GM21526 (cell line): ENCODE measurements at regions not wholly inside any gene's neighbourhood (a gene's known extent, or its start where the extent isn't known, plus 50 kb on each side); places are given as distances from the start of the nearest gene placed in this dataset.

Source experiments
- ATAC-seq: cut with Tn5 transposase; IDR thresholded peaks from one replicate; pipeline ENCODE4 v1.9.1; 2021; ENCODE audit warnings: moderate library complexity; ENCODE audit not compliant: unreplicated experiment, low FRiP score

- no peak for ATAC-seq
Measured at GRCh38 chr10:21176934-21177480, 279.9 kb upstream of the NEBL start.

GRCh38 chr10:21175797-21176196 is 278.7 kb upstream of the NEBL start:
- no peak for ATAC-seq

DNA sequence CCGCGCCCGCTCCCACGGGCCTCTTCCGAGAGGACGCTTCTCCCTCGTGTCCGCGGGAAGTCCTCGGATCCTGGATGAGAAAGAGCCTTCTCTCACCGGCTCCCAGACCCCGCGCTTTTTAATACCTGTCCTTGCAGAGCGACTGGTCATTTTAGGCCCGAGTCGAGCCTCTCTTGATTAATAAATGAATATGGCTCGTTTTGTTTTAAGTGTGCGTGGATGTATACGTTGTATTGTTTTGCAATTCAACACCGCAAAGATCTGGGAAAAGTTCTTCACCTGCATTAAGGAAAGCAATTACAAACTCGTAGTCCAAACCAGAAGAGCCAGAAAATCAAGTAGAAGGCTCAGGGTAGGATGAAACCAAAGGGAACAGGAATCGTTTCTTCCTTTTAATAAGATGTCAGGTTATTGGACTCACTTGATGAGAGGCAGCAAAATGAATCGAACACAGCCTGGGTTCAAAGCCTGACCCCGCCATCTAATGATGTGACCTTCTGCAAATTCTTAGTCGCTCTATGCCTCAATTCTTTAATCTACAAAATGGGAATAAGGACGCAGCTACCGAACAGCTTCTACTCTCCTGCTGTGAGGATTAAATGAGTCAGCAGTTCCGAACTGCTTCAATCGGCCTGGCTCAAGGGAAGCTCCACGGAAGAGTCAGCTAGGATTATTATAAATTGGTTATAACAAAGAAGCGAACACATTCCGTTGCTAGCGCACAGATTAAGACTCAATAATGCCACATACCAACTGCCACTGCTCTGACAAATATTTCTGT is 277.8 kb upstream of the NEBL start:
- ATAC-seq, result no peak

DNA sequence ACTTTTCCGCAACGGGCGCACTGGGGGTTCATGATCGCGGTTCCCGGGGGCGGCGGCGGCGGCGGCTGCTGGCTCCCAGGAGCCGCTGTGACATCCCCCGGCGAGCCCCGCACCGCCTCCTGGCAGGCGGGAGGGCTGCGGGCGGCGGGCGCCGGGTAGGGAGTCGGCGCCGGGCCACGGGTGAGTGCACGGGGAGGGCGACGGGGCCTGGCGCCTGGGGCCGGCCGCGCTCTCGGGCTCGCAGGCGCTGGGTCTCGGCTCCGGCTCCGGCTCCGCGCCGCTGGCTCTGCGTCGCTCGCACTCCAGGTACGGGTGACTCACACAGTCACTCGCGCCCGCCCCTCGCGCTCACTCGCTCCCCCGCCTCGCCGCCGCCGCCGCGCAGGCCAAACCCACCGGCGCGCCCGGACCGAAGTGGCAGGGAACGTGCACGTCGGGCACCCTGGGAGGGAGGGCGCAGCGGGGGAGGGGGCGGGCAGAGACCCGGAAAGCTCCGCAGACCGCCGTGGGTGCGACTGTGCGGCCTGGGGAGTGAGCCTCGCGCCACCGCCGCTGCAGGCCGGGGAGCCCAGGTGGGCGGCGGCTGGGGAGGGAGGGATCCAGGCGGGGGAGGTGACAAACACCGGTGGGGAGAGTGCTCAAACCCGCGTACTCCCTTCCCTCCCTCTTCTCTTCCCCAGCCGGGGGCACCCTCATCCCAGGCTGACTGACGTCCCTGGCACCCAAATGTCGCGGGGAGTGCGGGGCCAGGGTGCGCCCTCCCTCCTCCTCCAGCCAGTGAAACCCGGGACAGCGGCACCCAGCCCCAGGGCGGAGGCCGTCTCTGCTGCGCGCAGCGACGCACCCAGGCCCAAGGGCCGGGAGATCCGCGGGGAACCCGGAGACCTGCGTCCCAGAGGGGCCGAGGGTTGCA is 276.9 kb upstream of the NEBL start:
- no peak for ATAC-seq

GRCh38 chr10:21172930-21173801 is 276.1 kb upstream of the NEBL start:
- no peak for ATAC-seq

DNA sequence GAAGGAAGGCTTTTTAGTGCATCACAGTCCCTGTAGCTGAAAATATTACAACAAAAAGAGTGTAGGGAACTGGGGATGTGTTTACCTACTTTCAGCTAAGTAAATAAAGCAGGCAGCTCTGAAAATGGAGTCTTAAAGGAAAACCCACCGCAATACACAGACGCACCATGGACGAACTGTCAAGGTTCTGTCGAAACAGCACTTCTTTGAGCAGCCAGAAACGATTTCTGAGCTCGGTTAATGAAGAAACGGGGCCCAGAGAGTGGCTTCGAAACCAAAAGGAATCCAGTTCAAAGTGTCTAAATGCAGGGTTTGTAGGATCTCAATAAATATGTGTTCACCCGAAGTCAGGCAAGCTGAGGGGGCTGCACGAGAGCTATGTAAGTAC is 275.4 kb upstream of the NEBL start:
- no peak for ATAC-seq

- ATAC-seq, result no peak
Measured at GRCh38 chr10:21171936-21172541, 274.9 kb upstream of the NEBL start.

GRCh38 chr10:21171197-21171935 is 274.3 kb upstream of the NEBL start:
- no peak for ATAC-seq

- ATAC-seq, result no peak
Measured at GRCh38 chr10:21170216-21170615, 273.1 kb upstream of the NEBL start.

DNA sequence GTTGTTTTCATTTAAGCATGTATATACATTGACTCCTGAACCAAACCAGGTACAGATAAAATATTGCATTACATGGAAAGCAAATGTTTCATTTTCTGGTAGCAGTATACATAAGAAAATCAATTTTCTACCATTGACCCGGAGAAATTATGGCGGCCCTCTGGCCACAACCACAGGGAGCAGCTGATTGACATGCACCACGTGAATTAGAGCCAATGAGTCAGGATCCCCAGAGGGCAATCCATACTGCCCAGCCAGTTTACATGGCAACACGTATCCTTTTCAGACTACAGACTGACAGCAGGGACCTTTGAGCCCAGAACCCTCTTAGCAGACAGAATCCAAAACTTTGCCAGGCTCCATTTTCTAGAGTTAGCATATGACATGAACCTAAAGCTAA is 272.2 kb upstream of the NEBL start:
- no peak for ATAC-seq

DNA sequence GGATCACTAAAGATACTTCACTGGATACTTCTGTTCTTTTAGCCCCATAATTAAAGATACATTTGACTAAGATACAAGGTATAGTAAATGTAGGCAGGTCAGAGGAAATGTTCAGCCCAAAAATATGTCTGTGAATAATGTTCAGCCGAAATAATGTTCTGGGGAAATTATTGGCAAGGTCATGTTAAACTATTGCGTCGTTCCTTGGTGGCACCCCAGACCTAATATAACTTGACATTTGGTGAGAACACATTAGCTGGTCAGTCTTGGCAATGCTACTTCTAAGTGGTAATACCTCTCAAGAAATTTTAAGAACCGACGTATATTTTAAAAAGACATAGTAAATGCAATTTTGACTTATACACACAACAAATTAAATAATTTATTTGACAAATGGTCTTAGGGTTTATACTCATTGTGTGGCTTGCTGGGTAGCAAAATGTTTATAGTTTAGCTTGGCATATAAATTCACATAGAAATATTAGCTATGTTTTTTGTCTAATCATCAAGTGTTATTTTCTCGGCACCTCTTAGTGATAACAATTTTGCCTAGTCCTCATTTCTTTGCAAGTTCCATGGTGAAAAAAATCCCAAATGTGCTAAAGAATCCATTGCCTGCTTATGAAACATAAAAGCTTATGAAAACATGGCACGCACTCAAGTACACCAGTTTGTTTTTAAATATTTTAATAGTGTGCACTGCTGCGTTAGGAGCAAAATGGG is 270.3 kb upstream of the NEBL start:
- no peak for ATAC-seq

GRCh38 chr10:21166557-21167287 is 269.6 kb upstream of the NEBL start:
- no peak for ATAC-seq

GRCh38 chr10:21165489-21165888 is 268.4 kb upstream of the NEBL start:
- no peak for ATAC-seq

- ATAC-seq, result no peak
Measured at GRCh38 chr10:21164687-21165086, 267.6 kb upstream of the NEBL start.

- no peak for ATAC-seq
Measured at GRCh38 chr10:21162948-21163347, 265.8 kb upstream of the NEBL start.

DNA sequence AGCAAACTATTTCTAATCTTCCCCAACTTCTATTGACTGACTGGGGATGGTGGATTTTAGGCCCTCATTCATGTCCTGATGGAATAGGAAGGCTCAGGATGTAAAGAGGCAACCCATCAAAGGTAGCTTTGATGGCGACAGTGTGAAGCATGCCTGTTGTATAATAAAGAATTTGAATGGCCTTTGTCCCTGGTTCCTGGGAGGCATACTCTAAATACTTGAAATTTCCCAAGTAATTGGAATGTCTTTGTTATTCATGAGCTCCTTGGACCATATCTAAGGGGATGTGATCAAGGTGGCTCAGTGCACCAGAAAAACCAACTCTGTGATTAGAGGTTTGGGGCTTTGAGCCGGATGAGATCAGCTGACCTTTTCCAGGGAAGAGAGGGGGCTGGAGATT is 264.5 kb upstream of the NEBL start:
- ATAC-seq, result no peak

DNA sequence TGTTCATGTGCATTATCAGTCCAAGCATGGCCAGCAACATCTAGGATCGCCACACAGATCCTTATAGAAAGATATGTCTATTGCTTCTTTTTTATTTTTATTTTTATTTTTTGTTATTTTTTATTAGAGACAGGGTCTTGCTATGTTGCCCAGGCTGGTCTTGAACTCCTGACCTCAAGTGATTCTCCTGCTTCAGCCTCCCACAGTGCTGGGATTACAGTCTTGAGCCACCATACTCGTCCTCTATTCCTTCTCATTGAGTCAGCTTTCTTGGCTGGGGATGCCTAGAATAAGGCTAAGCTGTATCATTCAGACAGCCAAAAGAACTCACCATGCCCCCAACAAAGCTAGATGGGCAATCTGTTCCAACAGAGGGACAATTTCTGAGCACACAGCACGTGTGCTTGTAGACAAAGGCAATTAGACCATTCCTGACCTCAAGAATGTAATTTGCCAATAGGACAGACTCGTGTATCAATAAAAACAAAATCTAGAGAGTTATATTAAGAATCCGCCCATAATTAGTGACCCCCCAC is 264.0 kb upstream of the NEBL start:
- ATAC-seq, result no peak

GRCh38 chr10:21160116-21160515 is 263.0 kb upstream of the NEBL start:
- no peak for ATAC-seq
